Astrocyte (in vitro differentiated cells and primary cell): ENCODE measurements at regions not wholly inside any gene's neighbourhood (a gene's known extent, or its start where the extent isn't known, plus 50 kb on each side); places are given as distances from the start of the nearest gene placed in this dataset.
A peak's percentile ranks its signal among the peaks of the same experiment; 100 is the strongest.

ENCODE experiments used
- DNase-seq: peaks from one replicate; pipeline ENCODE4 v3.0.0-alpha.2; 2010; ENCODE audit warnings: low read depth
- FAIRE-seq: peaks from 2 replicates; lab custom pipeline; 2011; peaks lifted over from hg19 to GRCh38; lab: Jason Lieb, UNC
- H2AFZ ChIP-seq: 2 replicates; pipeline ENCODE4 v1.6.0; 2012; ENCODE audit warnings: low read depth, low read length, inconsistent platforms
- H3K27ac ChIP-seq: 2 replicates; pipeline ENCODE4 v1.5.1; 2011; ENCODE audit warnings: low read depth, low read length, inconsistent platforms
- H3K27me3 ChIP-seq: 2 replicates; pipeline ENCODE4 v1.6.0; 2011; ENCODE audit warnings: low read length, inconsistent platforms; ENCODE audit not compliant: insufficient read depth
- H3K36me3 ChIP-seq: 2 replicates; pipeline ENCODE4 v1.5.1; 2011; ENCODE audit warnings: low read length, inconsistent platforms; ENCODE audit not compliant: insufficient read depth
- H3K4me1 ChIP-seq: 2 replicates; pipeline ENCODE4 v1.5.1; 2011; ENCODE audit warnings: low read length, inconsistent platforms; ENCODE audit not compliant: insufficient read depth
- H3K4me2 ChIP-seq: 2 replicates; pipeline ENCODE4 v1.6.0; 2012; ENCODE audit warnings: low read length, inconsistent platforms
- H3K4me3 ChIP-seq: 2 replicates; pipeline ENCODE4 v1.5.1; 2011; ENCODE audit warnings: low read depth, mild to moderate bottlenecking, low read length, inconsistent platforms; ENCODE audit not compliant: insufficient read depth
- H3K79me2 ChIP-seq: 2 replicates; pipeline ENCODE4 v1.6.0; 2012; ENCODE audit warnings: mild to moderate bottlenecking, low read length, inconsistent platforms; ENCODE audit not compliant: insufficient read depth
- H3K9ac ChIP-seq: 2 replicates; pipeline ENCODE4 v1.6.0; 2012; ENCODE audit warnings: mild to moderate bottlenecking, low read length, inconsistent platforms
- H3K9me3 ChIP-seq: 2 replicates; pipeline ENCODE4 v1.5.1; 2012; ENCODE audit warnings: low read depth, mild to moderate bottlenecking, low read length, inconsistent platforms; ENCODE audit not compliant: insufficient read depth
- H4K20me1 ChIP-seq: 2 replicates; pipeline ENCODE4 v1.6.0; 2012; ENCODE audit warnings: low read length, inconsistent platforms; ENCODE audit not compliant: insufficient read depth
- H3K27ac Mint-ChIP-seq: one replicate; pipeline ENCODE4 v1.8.0; 2021; ENCODE audit warnings: mild to moderate bottlenecking, mixed read lengths; ENCODE audit not compliant: unreplicated experiment
- H3K27me3 Mint-ChIP-seq: one replicate; pipeline ENCODE4 v1.8.0; 2021; ENCODE audit warnings: low read depth, mixed read lengths; ENCODE audit not compliant: unreplicated experiment
- H3K36me3 Mint-ChIP-seq: one replicate; pipeline ENCODE4 v1.8.0; 2021; ENCODE audit warnings: low read depth, mixed read lengths; ENCODE audit not compliant: unreplicated experiment
- H3K4me1 Mint-ChIP-seq: one replicate; pipeline ENCODE4 v1.8.0; 2021; ENCODE audit warnings: low read depth, mixed read lengths; ENCODE audit not compliant: unreplicated experiment
- H3K4me3 Mint-ChIP-seq: one replicate; pipeline ENCODE4 v1.8.0; 2021; ENCODE audit warnings: mild to moderate bottlenecking, moderate library complexity, mixed read lengths; ENCODE audit not compliant: unreplicated experiment
- H3K9me3 Mint-ChIP-seq: one replicate; pipeline ENCODE4 v1.8.0; 2021; ENCODE audit warnings: mild to moderate bottlenecking, mixed read lengths; ENCODE audit not compliant: unreplicated experiment
- EZH2 ChIP-seq: IDR thresholded peaks from 2 replicates; pipeline ENCODE4 v1.6.1; 2012; ENCODE audit warnings: mild to moderate bottlenecking, low read length, inconsistent platforms; ENCODE audit not compliant: insufficient read depth
- TF ChIP-seq, protein P1 (sequence below): IDR thresholded peaks from 2 replicates; pipeline ENCODE4 v1.5.1; 2011; ENCODE audit warnings: low read depth, mild to moderate bottlenecking, inconsistent platforms, low read length, moderate library complexity; ENCODE audit not compliant: insufficient read depth

GRCh38 chr11:80856066-80856465, 1415.2 kb upstream of the TENM4 start:
- Histone ChIP-seq H3K4me1 (peaks cover 14% of the 10 kb centered on the region), H4K20me1 (no peaks in the 10 kb centered on the region), H3K9me3 (no peaks in the 10 kb centered on the region), H3K4me2 (peak overlapping the region; percentile 4), H3K4me3 (no peak overlapping the region), H3K36me3 (no peaks in the 10 kb centered on the region), H3K27me3 (no peaks in the 10 kb centered on the region), H3K9ac (no peak overlapping the region), H3K27ac (no peak overlapping the region), H2AFZ (no peak overlapping the region), H3K79me2 (no peaks in the 10 kb centered on the region)
- Mint-ChIP-seq H3K27me3 (no peaks in the 10 kb centered on the region), H3K4me3 (no peak overlapping the region), H3K4me1 (peaks cover 11% of the 10 kb centered on the region), H3K36me3 (no peaks in the 10 kb centered on the region), H3K9me3 (no peaks in the 10 kb centered on the region), H3K27ac (no peak overlapping the region)
- TF ChIP-seq, protein P1, sequence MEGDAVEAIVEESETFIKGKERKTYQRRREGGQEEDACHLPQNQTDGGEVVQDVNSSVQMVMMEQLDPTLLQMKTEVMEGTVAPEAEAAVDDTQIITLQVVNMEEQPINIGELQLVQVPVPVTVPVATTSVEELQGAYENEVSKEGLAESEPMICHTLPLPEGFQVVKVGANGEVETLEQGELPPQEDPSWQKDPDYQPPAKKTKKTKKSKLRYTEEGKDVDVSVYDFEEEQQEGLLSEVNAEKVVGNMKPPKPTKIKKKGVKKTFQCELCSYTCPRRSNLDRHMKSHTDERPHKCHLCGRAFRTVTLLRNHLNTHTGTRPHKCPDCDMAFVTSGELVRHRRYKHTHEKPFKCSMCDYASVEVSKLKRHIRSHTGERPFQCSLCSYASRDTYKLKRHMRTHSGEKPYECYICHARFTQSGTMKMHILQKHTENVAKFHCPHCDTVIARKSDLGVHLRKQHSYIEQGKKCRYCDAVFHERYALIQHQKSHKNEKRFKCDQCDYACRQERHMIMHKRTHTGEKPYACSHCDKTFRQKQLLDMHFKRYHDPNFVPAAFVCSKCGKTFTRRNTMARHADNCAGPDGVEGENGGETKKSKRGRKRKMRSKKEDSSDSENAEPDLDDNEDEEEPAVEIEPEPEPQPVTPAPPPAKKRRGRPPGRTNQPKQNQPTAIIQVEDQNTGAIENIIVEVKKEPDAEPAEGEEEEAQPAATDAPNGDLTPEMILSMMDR, result no peak
- TF ChIP-seq EZH2, result no peak
- FAIRE-seq, result no peak
- DNase-seq, result peak; percentile 68

GRCh38 chr11:80855426-80855825, 1414.6 kb upstream of the TENM4 start:
- no peaks in the 10 kb centered on the region for H3K36me3 Mint-ChIP-seq
- TF ChIP-seq, protein P1, result no peak
- no peak for TF ChIP-seq EZH2
- no peak for FAIRE-seq
- no peak overlapping the region for H3K4me3 ChIP-seq
- H3K4me1 Mint-ChIP-seq, result peaks cover 11% of the 10 kb centered on the region
- H3K27me3 ChIP-seq, result no peaks in the 10 kb centered on the region
- H3K4me3 Mint-ChIP-seq, result no peak overlapping the region
- H3K9me3 Mint-ChIP-seq, result no peaks in the 10 kb centered on the region
- H3K36me3 ChIP-seq, result no peaks in the 10 kb centered on the region
- H3K27me3 Mint-ChIP-seq, result no peaks in the 10 kb centered on the region
- no peak overlapping the region for H3K27ac ChIP-seq
- H4K20me1 ChIP-seq, result no peaks in the 10 kb centered on the region
- no peak overlapping the region for H3K4me2 ChIP-seq
- DNase-seq, result no peak
- no peak overlapping the region for H2AFZ ChIP-seq
- H3K9me3 ChIP-seq, result no peaks in the 10 kb centered on the region
- peaks cover 10% of the 10 kb centered on the region for H3K4me1 ChIP-seq
- H3K79me2 ChIP-seq, result no peaks in the 10 kb centered on the region
- no peak overlapping the region for H3K9ac ChIP-seq
- no peak overlapping the region for H3K27ac Mint-ChIP-seq

DNA sequence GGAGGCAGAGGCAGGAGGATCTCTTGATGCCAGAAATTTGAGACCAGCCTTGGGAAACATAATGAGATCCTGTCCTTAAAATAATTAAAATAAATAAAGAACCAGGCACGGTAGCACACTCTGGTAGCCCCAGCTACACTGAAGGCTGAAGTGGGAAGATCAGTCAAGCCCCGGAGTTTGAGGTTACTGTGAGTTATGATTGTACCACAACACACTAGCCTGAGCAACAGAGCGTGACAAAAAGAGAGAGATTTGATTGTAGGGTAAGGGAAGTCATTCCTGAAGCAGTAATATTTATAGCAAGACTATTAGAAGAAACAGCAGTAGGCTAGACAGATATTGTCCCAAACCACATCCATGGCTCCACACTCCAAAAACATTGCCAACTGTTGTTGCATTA, 1408.4 kb upstream of the TENM4 start:
- no peaks in the 10 kb centered on the region for H3K27me3 ChIP-seq
- Mint-ChIP-seq H3K36me3 (no peaks in the 10 kb centered on the region), H3K9me3 (no peaks in the 10 kb centered on the region), H3K27ac (no peak overlapping the region), H3K4me3 (no peak overlapping the region), H3K4me1 (peaks cover 4% of the 10 kb centered on the region), H3K27me3 (no peaks in the 10 kb centered on the region)
- H3K79me2 ChIP-seq, result no peaks in the 10 kb centered on the region
- FAIRE-seq, result no peak
- no peak overlapping the region for H3K9ac ChIP-seq
- no peak for DNase-seq
- H3K36me3 ChIP-seq, result no peaks in the 10 kb centered on the region
- H3K27ac ChIP-seq, result no peak overlapping the region
- no peak overlapping the region for H2AFZ ChIP-seq
- H3K4me3 ChIP-seq, result no peak overlapping the region
- H4K20me1 ChIP-seq, result no peaks in the 10 kb centered on the region
- H3K4me1 ChIP-seq, result no peaks in the 10 kb centered on the region
- TF ChIP-seq, protein P1, result no peak
- no peak for TF ChIP-seq EZH2
- H3K4me2 ChIP-seq, result no peak overlapping the region
- H3K9me3 ChIP-seq, result no peaks in the 10 kb centered on the region
